ENCODE measurements at regions not wholly inside any gene's neighbourhood (a gene's known extent, or its start where the extent isn't known, plus 50 kb on each side); places are given as distances from the start of the nearest gene placed in this dataset.

DNA sequence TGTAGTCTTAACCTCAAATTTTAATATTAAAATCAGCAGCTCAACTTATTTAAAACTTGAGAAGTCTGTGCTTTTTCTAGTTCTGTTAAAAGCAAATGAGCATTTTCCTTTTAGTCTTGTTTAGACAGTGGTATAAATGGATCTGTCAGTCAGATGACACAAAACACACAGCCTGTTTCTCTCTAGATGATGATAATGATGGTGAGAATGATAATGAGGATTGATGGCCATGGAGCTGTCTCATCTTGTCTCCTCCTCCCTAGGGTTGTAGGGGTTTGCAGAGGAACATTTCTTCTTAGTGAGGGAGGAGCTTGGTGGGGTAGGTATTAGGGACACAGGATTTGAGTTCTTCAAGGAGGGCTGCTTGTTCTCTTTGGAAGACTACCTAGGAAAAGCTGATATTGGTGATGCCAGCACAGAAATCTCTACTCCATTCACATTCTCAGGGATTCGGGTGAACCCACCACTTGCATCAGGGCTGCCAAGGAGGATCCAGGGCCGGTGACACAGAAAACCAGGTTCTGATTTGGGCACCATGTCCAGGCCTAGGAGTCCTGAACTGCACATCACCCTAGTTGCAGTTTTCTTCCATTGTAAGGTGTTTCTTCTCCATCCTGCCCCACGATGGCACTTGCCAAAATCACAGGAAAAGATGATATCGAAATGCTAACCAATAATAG, 147.6 kb downstream of the RHOU start:
- H3K27ac ChIP-seq (ENCODE audit: low read depth in 1 of 2, low read length in 2 of 2): no peak overlapping the region
- peaks cover 0 to 4% (median 0%) of the 10 kb centered on the region in 4 donors for H3K4me1 ChIP-seq (ENCODE audit: control insufficient read depth in 4 of 4, insufficient read depth in 4 of 4, low read length in 3 of 4)
- no peak overlapping the region for H3K4me3 ChIP-seq (ENCODE audit: low read depth in 1 of 3, low read length in 3 of 3)
- DNase-seq (ENCODE audit: low spot score): no peak
- TF ChIP-seq, protein P1, sequence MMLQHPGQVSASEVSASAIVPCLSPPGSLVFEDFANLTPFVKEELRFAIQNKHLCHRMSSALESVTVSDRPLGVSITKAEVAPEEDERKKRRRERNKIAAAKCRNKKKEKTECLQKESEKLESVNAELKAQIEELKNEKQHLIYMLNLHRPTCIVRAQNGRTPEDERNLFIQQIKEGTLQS (IDR thresholded peaks at IDR 0.05): no peak
- TF ChIP-seq, protein P2, sequence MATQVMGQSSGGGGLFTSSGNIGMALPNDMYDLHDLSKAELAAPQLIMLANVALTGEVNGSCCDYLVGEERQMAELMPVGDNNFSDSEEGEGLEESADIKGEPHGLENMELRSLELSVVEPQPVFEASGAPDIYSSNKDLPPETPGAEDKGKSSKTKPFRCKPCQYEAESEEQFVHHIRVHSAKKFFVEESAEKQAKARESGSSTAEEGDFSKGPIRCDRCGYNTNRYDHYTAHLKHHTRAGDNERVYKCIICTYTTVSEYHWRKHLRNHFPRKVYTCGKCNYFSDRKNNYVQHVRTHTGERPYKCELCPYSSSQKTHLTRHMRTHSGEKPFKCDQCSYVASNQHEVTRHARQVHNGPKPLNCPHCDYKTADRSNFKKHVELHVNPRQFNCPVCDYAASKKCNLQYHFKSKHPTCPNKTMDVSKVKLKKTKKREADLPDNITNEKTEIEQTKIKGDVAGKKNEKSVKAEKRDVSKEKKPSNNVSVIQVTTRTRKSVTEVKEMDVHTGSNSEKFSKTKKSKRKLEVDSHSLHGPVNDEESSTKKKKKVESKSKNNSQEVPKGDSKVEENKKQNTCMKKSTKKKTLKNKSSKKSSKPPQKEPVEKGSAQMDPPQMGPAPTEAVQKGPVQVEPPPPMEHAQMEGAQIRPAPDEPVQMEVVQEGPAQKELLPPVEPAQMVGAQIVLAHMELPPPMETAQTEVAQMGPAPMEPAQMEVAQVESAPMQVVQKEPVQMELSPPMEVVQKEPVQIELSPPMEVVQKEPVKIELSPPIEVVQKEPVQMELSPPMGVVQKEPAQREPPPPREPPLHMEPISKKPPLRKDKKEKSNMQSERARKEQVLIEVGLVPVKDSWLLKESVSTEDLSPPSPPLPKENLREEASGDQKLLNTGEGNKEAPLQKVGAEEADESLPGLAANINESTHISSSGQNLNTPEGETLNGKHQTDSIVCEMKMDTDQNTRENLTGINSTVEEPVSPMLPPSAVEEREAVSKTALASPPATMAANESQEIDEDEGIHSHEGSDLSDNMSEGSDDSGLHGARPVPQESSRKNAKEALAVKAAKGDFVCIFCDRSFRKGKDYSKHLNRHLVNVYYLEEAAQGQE (IDR thresholded peaks at IDR 0.05): no peak
- TF ChIP-seq CTCF (IDR thresholded peaks at IDR 0.05; ENCODE audit: low read depth, low read length, missing input control) (no peak), TAF1 (conservative IDR thresholded peaks at IDR 0.05) (no peak), HNF4A (conservative IDR thresholded peaks at IDR 0.05) (no peak), JUND (IDR thresholded peaks at IDR 0.05) (no peak), FOXA1 (IDR thresholded peaks at IDR 0.05) (no peak), RXRA (IDR thresholded peaks at IDR 0.05) (no peak), GABPA (IDR thresholded peaks at IDR 0.05 in 1 of 2, conservative IDR thresholded peaks at IDR 0.05 in 1 of 2) (no peak), HNF4G (IDR thresholded peaks at IDR 0.05) (no peak), FOXA2 (IDR thresholded peaks at IDR 0.05) (no peak)
- TF ChIP-seq, protein P3, sequence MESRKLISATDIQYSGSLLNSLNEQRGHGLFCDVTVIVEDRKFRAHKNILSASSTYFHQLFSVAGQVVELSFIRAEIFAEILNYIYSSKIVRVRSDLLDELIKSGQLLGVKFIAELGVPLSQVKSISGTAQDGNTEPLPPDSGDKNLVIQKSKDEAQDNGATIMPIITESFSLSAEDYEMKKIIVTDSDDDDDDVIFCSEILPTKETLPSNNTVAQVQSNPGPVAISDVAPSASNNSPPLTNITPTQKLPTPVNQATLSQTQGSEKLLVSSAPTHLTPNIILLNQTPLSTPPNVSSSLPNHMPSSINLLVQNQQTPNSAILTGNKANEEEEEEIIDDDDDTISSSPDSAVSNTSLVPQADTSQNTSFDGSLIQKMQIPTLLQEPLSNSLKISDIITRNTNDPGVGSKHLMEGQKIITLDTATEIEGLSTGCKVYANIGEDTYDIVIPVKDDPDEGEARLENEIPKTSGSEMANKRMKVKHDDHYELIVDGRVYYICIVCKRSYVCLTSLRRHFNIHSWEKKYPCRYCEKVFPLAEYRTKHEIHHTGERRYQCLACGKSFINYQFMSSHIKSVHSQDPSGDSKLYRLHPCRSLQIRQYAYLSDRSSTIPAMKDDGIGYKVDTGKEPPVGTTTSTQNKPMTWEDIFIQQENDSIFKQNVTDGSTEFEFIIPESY (IDR thresholded peaks at IDR 0.05): no peak
- no peak overlapping the region for H3K9ac ChIP-seq (ENCODE audit: low read depth in 1 of 2, low read length in 2 of 2)
- 98% methylated on average over 4 of the region's 4 CpGs for WGBS
- H3K36me3 ChIP-seq (ENCODE audit: control insufficient read depth in 4 of 4, insufficient read depth in 3 of 4, low read depth in 1 of 4, low read length in 3 of 4): no peaks in the 10 kb centered on the region
- peaks cover 0 to 8% (median 5%) of the 10 kb centered on the region in 4 donors for H3K9me3 ChIP-seq (ENCODE audit: control insufficient read depth in 4 of 4, low read length in 3 of 4)
- H3K27me3 ChIP-seq (ENCODE audit: control insufficient read depth in 4 of 4, insufficient read depth in 4 of 4, low read length in 3 of 4): no peaks in the 10 kb centered on the region

- TF ChIP-seq, protein P1 (IDR thresholded peaks at IDR 0.05): no peak
- no peak for TF ChIP-seq HNF4G (IDR thresholded peaks at IDR 0.05)
- TF ChIP-seq RAD21 (IDR thresholded peaks at IDR 0.05): no peak
- TF ChIP-seq EGR1 (IDR thresholded peaks at IDR 0.05; ENCODE audit: low read depth in 2 of 2): no peak
- no peak for TF ChIP-seq FOXA2 (IDR thresholded peaks at IDR 0.05)
- TF ChIP-seq YY1 (IDR thresholded peaks at IDR 0.05): no peak
- TF ChIP-seq RXRA (IDR thresholded peaks at IDR 0.05): no peak
- peaks cover 0 to 4% (median 0%) of the 10 kb centered on the region in 4 donors for H3K4me1 ChIP-seq (ENCODE audit: control insufficient read depth in 4 of 4, insufficient read depth in 4 of 4, low read length in 3 of 4)
- H3K9me3 ChIP-seq (ENCODE audit: control insufficient read depth in 4 of 4, low read length in 3 of 4): peaks cover 0 to 8% (median 5%) of the 10 kb centered on the region in 4 donors
- no peaks in the 10 kb centered on the region for H3K36me3 ChIP-seq (ENCODE audit: control insufficient read depth in 4 of 4, insufficient read depth in 3 of 4, low read depth in 1 of 4, low read length in 3 of 4)
- H3K4me3 ChIP-seq (ENCODE audit: low read depth in 1 of 3, low read length in 3 of 3): no peak overlapping the region
- no peak overlapping the region for H3K27ac ChIP-seq (ENCODE audit: low read depth in 1 of 2, low read length in 2 of 2)
- no peaks in the 10 kb centered on the region for H3K27me3 ChIP-seq (ENCODE audit: control insufficient read depth in 4 of 4, insufficient read depth in 4 of 4, low read length in 3 of 4)
- DNase-seq (ENCODE audit: low spot score): no peak
- no peak overlapping the region for H3K9ac ChIP-seq (ENCODE audit: low read depth in 1 of 2, low read length in 2 of 2)
- WGBS: over 99% methylated on average over 2 of the region's 2 CpGs
Observed at GRCh38 chr1:228883535-228883934, 148.3 kb downstream of the RHOU start.

All from liver (tissue), 8 donors.